NB4 (cell line): ENCODE measurements at regions not wholly inside any gene's neighbourhood (a gene's known extent, or its start where the extent isn't known, plus 50 kb on each side); places are given as distances from the start of the nearest gene placed in this dataset.

Experiments
- CTCF ChIP-seq: IDR thresholded peaks from one replicate; pipeline ENCODE4 v1.5.1; 2012; ENCODE audit warnings: low read depth, low read length
- POLR2A ChIP-seq: IDR thresholded peaks from 2 replicates; pipeline ENCODE4 v1.6.1; 2011; ENCODE audit warnings: mild to moderate bottlenecking; ENCODE audit not compliant: insufficient read length; ENCODE audit errors: extremely low read depth

GRCh38 chr13:73715114-73715910 is 418.9 kb downstream of the KLF12 start:
- no peak for TF ChIP-seq CTCF
- TF ChIP-seq POLR2A = no peak
